DND-41 (cell line): ENCODE measurements at regions not wholly inside any gene's neighbourhood (a gene's known extent, or its start where the extent isn't known, plus 50 kb on each side); places are given as distances from the start of the nearest gene placed in this dataset.

ENCODE experiments used
- ATAC-seq: fragments of 200-7000 bp; cut with Tn5 transposase; 3 replicates; pipeline ENCODE4 v1.9.1; 2021; ENCODE audit warnings: low read depth; ENCODE audit not compliant: insufficient read depth
- DNase-seq: peaks from one replicate; pipeline ENCODE4 v3.0.0-alpha.2; 2020
- H2AFZ ChIP-seq: 2 replicates; pipeline ENCODE4 v1.6.0; 2012; ENCODE audit warnings: low read depth, low read length
- H3K27ac ChIP-seq: 2 replicates; pipeline ENCODE4 v1.5.1; 2012; ENCODE audit warnings: low read length, inconsistent platforms
- H3K27me3 ChIP-seq: fragments of 200-600 bp; sonication (generic); 2 replicates; pipeline ENCODE4 v1.6.0; 2012; ENCODE audit warnings: low read length, mild to moderate bottlenecking, inconsistent platforms; ENCODE audit not compliant: insufficient read depth, poor library complexity
- H3K36me3 ChIP-seq: 2 replicates; pipeline ENCODE4 v1.5.1; 2012; ENCODE audit warnings: low read length, inconsistent platforms; ENCODE audit not compliant: insufficient read depth
- H3K4me1 ChIP-seq: 2 replicates; pipeline ENCODE4 v1.5.1; 2012; ENCODE audit warnings: mild to moderate bottlenecking, low read length; ENCODE audit not compliant: insufficient read depth
- H3K4me2 ChIP-seq: 2 replicates; pipeline ENCODE4 v1.6.0; 2012; ENCODE audit warnings: mild to moderate bottlenecking, moderate library complexity, low read length, inconsistent platforms; ENCODE audit not compliant: insufficient read depth
- H3K4me3 ChIP-seq, 2 experiments: fragments of 200-600 bp in 1 of 2; shearing (Covaris generic) in 1 of 2; 2 replicates each; pipeline ENCODE4 v1.5.1; 2012 to 2016; ENCODE audit warnings: inconsistent platforms in 2 of 2, low read length in 2 of 2, mild to moderate bottlenecking in 2 of 2, low read depth in 1 of 2, moderate library complexity in 1 of 2
- H3K79me2 ChIP-seq: 2 replicates; pipeline ENCODE4 v1.6.0; 2012; ENCODE audit warnings: low read length, inconsistent platforms; ENCODE audit not compliant: insufficient read depth
- H3K9ac ChIP-seq: 2 replicates; pipeline ENCODE4 v1.6.0; 2012; ENCODE audit warnings: low read depth, mild to moderate bottlenecking, inconsistent platforms, low read length, moderate library complexity
- H3K9me3 ChIP-seq: 2 replicates; pipeline ENCODE4 v1.5.1; 2012; ENCODE audit warnings: low read length, moderate library complexity, mild to moderate bottlenecking, inconsistent platforms; ENCODE audit not compliant: insufficient read depth, severe bottlenecking
- H4K20me1 ChIP-seq: 2 replicates; pipeline ENCODE4 v1.6.0; 2012; ENCODE audit warnings: low read length; ENCODE audit not compliant: insufficient read depth
- CTCF ChIP-seq: IDR thresholded peaks from 2 replicates; pipeline ENCODE4 v1.5.1; 2012; ENCODE audit warnings: borderline replicate concordance, low read length, moderate library complexity, mild to moderate bottlenecking; ENCODE audit not compliant: poor library complexity, severe bottlenecking; ENCODE audit errors: extremely low read depth
- EZH2 ChIP-seq: IDR thresholded peaks from 3 replicates; pipeline ENCODE4 v1.6.1; 2012; ENCODE audit warnings: borderline replicate concordance, low read depth, mild to moderate bottlenecking, moderate library complexity, low read length, inconsistent platforms; ENCODE audit not compliant: severe bottlenecking

GRCh38 chr5:98694902-98695301, 78.6 kb upstream of the RGMB start:
- H3K79me2 ChIP-seq, result no peaks in the 10 kb centered on the region
- no peak overlapping the region for H3K4me3 ChIP-seq
- H3K27ac ChIP-seq, result no peak overlapping the region
- H4K20me1 ChIP-seq, result no peaks in the 10 kb centered on the region
- no peaks in the 10 kb centered on the region for H3K9me3 ChIP-seq
- no peak overlapping the region for H3K4me2 ChIP-seq
- no peak for ATAC-seq
- TF ChIP-seq CTCF (no peak), EZH2 (no peak)
- H3K36me3 ChIP-seq, result no peaks in the 10 kb centered on the region
- H2AFZ ChIP-seq, result no peak overlapping the region
- no peaks in the 10 kb centered on the region for H3K27me3 ChIP-seq
- DNase-seq, result no peak
- H3K4me1 ChIP-seq, result no peaks in the 10 kb centered on the region
- no peak overlapping the region for H3K9ac ChIP-seq

- TF ChIP-seq CTCF, result no peak
- TF ChIP-seq EZH2, result no peak
These were observed 75.1 kb upstream of the RGMB start for GRCh38 chr5:98698359-98698758.

GRCh38 chr5:98700730-98701129, 72.7 kb upstream of the RGMB start:
- no peak for TF ChIP-seq CTCF
- no peak for TF ChIP-seq EZH2
- no peak overlapping the region for H2AFZ ChIP-seq

More at GRCh38 chr5:98698359-98698758, 75.1 kb upstream of the RGMB start:
- no peak overlapping the region for H3K4me2 ChIP-seq
- no peaks in the 10 kb centered on the region for H3K27me3 ChIP-seq
- ATAC-seq (no peak), DNase-seq (no peak)
- peaks cover 13% of the 10 kb centered on the region for H3K9me3 ChIP-seq
- H4K20me1 ChIP-seq, result no peaks in the 10 kb centered on the region
- no peak overlapping the region for H3K4me3 ChIP-seq
- H3K79me2 ChIP-seq, result no peaks in the 10 kb centered on the region
- H3K9ac ChIP-seq, result no peak overlapping the region
- no peak overlapping the region for H2AFZ ChIP-seq
- H3K27ac ChIP-seq, result no peak overlapping the region
- H3K4me1 ChIP-seq, result no peaks in the 10 kb centered on the region; the same call in 1 of the 2 replicates
- no peaks in the 10 kb centered on the region for H3K36me3 ChIP-seq

GRCh38 chr5:98705841-98706240, 67.6 kb upstream of the RGMB start:
- H3K79me2 ChIP-seq, result no peaks in the 10 kb centered on the region
- no peaks in the 10 kb centered on the region for H4K20me1 ChIP-seq
- no peaks in the 10 kb centered on the region for H3K27me3 ChIP-seq
- no peaks in the 10 kb centered on the region for H3K4me1 ChIP-seq
- H3K27ac ChIP-seq, result no peak overlapping the region
- H3K9me3 ChIP-seq, result peaks cover 9% of the 10 kb centered on the region
- DNase-seq (no peak), ATAC-seq (no peak)
- H3K4me2 ChIP-seq, result no peak overlapping the region
- no peak overlapping the region for H2AFZ ChIP-seq
- no peak overlapping the region for H3K9ac ChIP-seq
- no peak overlapping the region for H3K4me3 ChIP-seq
- no peaks in the 10 kb centered on the region for H3K36me3 ChIP-seq
- TF ChIP-seq CTCF, result no peak
- no peak for TF ChIP-seq EZH2

More at GRCh38 chr5:98700730-98701129, 72.7 kb upstream of the RGMB start:
- no peaks in the 10 kb centered on the region for H3K27me3 ChIP-seq
- no peak; the same call in 2 of the 3 replicates for ATAC-seq
- H3K9me3 ChIP-seq, result peaks cover 13% of the 10 kb centered on the region
- H3K4me2 ChIP-seq, result no peak overlapping the region
- H3K9ac ChIP-seq, result no peak overlapping the region
- H3K27ac ChIP-seq, result no peak overlapping the region
- H4K20me1 ChIP-seq, result no peaks in the 10 kb centered on the region
- no peaks in the 10 kb centered on the region for H3K36me3 ChIP-seq
- H3K79me2 ChIP-seq, result no peaks in the 10 kb centered on the region
- DNase-seq, result peak; percentile 4
- no peak overlapping the region for H3K4me3 ChIP-seq
- H3K4me1 ChIP-seq, result no peaks in the 10 kb centered on the region; the same call in 1 of the 2 replicates
